ENCODE measurements at regions not wholly inside any gene's neighbourhood (a gene's known extent, or its start where the extent isn't known, plus 50 kb on each side); places are given as distances from the start of the nearest gene placed in this dataset.
"Not testable (repeated sequence)": the region's sequence is repeated elsewhere in the genome, so short reads cannot be mapped to it uniquely, and the experiment has no call there.

- 83 to 88% methylated on average over 1 of the region's 1 CpG for WGBS, 2 donors
- TF ChIP-seq POLR2AphosphoS5 (IDR thresholded peaks at IDR 0.05) (no peak), CTCF (IDR thresholded peaks at IDR 0.05) (no peak), EP300 (IDR thresholded peaks at IDR 0.05) (no peak), POLR2A (IDR thresholded peaks at IDR 0.05) (no peak)
Measured at GRCh38 chr12:87428701-87429277, 600.4 kb downstream of the C12orf50 start.

GRCh38 chr12:87427770-87428169, 601.4 kb downstream of the C12orf50 start:
- Histone ChIP-seq H3K4me1 (peaks cover 0 to 7% (median 0%) of the 10 kb centered on the region in 4 donors), H3K9me3 (peaks cover 0 to 4% (median 0%) of the 10 kb centered on the region in 4 donors), H3K4me3 (no peak overlapping the region), H3K36me3 (no peaks in the 10 kb centered on the region), H3K27ac (no peak overlapping the region), H3K27me3 (no peaks in the 10 kb centered on the region)
- intact Hi-C loops (cut with DNase I) = no loop called here
- 27 to 70% methylated on average over 1 of the region's 1 CpG for WGBS, 2 donors
- TF ChIP-seq EP300 (IDR thresholded peaks at IDR 0.05) = no peak
- no peak for TF ChIP-seq POLR2AphosphoS5 (IDR thresholded peaks at IDR 0.05)
- no peak for TF ChIP-seq CTCF (IDR thresholded peaks at IDR 0.05)
- no peak for TF ChIP-seq POLR2A (IDR thresholded peaks at IDR 0.05)
- no peak for DNase-seq

More at GRCh38 chr12:87428701-87429277, 600.4 kb downstream of the C12orf50 start:
- intact Hi-C loops (cut with DNase I) = no loop called here
- DNase-seq = no peak
- Histone ChIP-seq H3K36me3 (no peaks in the 10 kb centered on the region), H3K27ac (no peak overlapping the region), H3K9me3 (peaks cover 0 to 4% (median 0%) of the 10 kb centered on the region in 4 donors), H3K27me3 (no peaks in the 10 kb centered on the region), H3K4me3 (no peak overlapping the region), H3K4me1 (peaks cover 0 to 7% (median 0%) of the 10 kb centered on the region in 4 donors)

DNA sequence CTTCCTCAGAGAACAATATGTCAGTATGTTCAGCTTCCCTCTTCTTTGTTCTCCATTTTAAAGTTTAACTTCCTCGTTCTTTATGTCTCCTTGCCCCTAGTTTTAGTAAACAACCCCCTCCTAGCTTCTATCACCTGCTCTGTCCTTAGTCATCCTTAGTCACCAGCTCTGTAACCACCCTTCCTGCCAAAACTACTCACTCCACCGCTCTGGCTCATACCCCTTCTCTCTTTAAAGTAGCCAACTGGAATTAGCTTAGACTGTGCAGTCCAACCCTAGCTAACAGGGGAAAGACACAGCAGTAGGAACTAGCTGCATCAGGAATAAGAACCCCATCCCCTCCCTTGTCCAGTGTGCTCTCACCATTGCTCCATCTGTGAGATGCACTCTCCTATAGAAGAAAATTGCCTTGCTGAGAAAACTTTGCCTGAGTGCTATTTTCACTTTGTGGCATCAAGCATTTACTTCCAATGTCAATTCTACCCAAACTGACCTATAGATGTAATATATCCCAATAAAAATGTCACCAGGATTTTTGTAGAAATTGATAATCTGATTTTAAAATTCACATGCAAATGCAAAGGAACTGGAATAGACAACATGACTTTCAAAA, 603.2 kb downstream of the C12orf50 start:
- WGBS, 2 donors = 67 to 76% methylated on average over 2 of the region's 2 CpGs
- H3K27me3 ChIP-seq = no peaks in the 10 kb centered on the region
- H3K36me3 ChIP-seq = no peaks in the 10 kb centered on the region
- H3K4me1 ChIP-seq = peaks cover 0 to 7% (median 0%) of the 10 kb centered on the region in 4 donors
- no peak for DNase-seq
- no peak overlapping the region for H3K27ac ChIP-seq
- peaks cover 0 to 4% (median 0%) of the 10 kb centered on the region in 4 donors for H3K9me3 ChIP-seq
- TF ChIP-seq POLR2A (IDR thresholded peaks at IDR 0.05) (no peak), POLR2AphosphoS5 (IDR thresholded peaks at IDR 0.05) (no peak), EP300 (IDR thresholded peaks at IDR 0.05) (no peak), CTCF (IDR thresholded peaks at IDR 0.05) (no peak)
- H3K4me3 ChIP-seq = no peak overlapping the region
- intact Hi-C loops (cut with DNase I) = no loop called here

- intact Hi-C loops (cut with DNase I); H3K36me3 ChIP-seq; DNase-seq; H3K27me3 ChIP-seq; H3K4me3 ChIP-seq; H3K27ac ChIP-seq; H3K4me1 ChIP-seq; H3K9me3 ChIP-seq: not testable (repeated sequence)
- WGBS, 2 donors = 96 to 98% methylated on average over 2 of the region's 2 CpGs
Measured at GRCh38 chr12:87421233-87421632, 608.0 kb downstream of the C12orf50 start.

GRCh38 chr12:87413784-87414183, 615.4 kb downstream of the C12orf50 start:
- no peak overlapping the region for H3K27ac ChIP-seq
- H3K4me1 ChIP-seq = no peaks in the 10 kb centered on the region
- intact Hi-C loops (cut with DNase I) = no loop called here
- no peak for DNase-seq
- TF ChIP-seq POLR2AphosphoS5 (IDR thresholded peaks at IDR 0.05) (no peak), CTCF (IDR thresholded peaks at IDR 0.05) (no peak), POLR2A (IDR thresholded peaks at IDR 0.05) (no peak), EP300 (IDR thresholded peaks at IDR 0.05) (no peak)
- H3K36me3 ChIP-seq = no peaks in the 10 kb centered on the region
- 79 to 85% methylated on average over 2 of the region's 2 CpGs for WGBS, 2 donors
- no peaks in the 10 kb centered on the region for H3K9me3 ChIP-seq
- H3K4me3 ChIP-seq = no peak overlapping the region
- no peaks in the 10 kb centered on the region for H3K27me3 ChIP-seq
